Small intestine (tissue), 7 donors: ENCODE measurements at regions not wholly inside any gene's neighbourhood (a gene's known extent, or its start where the extent isn't known, plus 50 kb on each side); places are given as distances from the start of the nearest gene placed in this dataset.
"Not testable (repeated sequence)": the region's sequence is repeated elsewhere in the genome, so short reads cannot be mapped to it uniquely, and the experiment has no call there.

Source experiments
- DNase-seq, 2 donors: peaks; one replicate each; pipeline versions ENCODE4 v3.0.0 to v3.0.0-alpha.2; 2013
- FAIRE-seq: peaks from 2 replicates; lab custom pipeline; 2012; peaks lifted over from hg19 to GRCh38; lab: Jason Lieb, UNC
- H3K27ac ChIP-seq, 3 donors: one replicate each; pipeline ENCODE4 v1.5.1; 2013; ENCODE audit warnings: low read length in 2 of 3, mild to moderate bottlenecking in 2 of 3, control low read depth in 1 of 3, inconsistent platforms in 1 of 3, low read depth in 1 of 3, moderate library complexity in 1 of 3
- H3K27me3 ChIP-seq, 3 donors: one replicate each; pipeline ENCODE4 v1.6.1; 2013; ENCODE audit warnings: low read length in 3 of 3, inconsistent platforms in 1 of 3; ENCODE audit not compliant: control insufficient read depth in 3 of 3, insufficient read depth in 3 of 3
- H3K36me3 ChIP-seq, 3 donors: one replicate each; pipeline ENCODE4 v1.6.1; 2013; ENCODE audit warnings: low read length in 3 of 3, inconsistent platforms in 1 of 3, low read depth in 1 of 3, mild to moderate bottlenecking in 1 of 3, moderate library complexity in 1 of 3; ENCODE audit not compliant: control insufficient read depth in 3 of 3, insufficient read depth in 2 of 3
- H3K4me1 ChIP-seq, 3 donors: one replicate each; pipeline ENCODE4 v1.6.1; 2013; ENCODE audit warnings: low read length in 2 of 3, inconsistent platforms in 1 of 3, low read depth in 1 of 3, mild to moderate bottlenecking in 1 of 3, moderate library complexity in 1 of 3; ENCODE audit not compliant: control insufficient read depth in 3 of 3, insufficient read depth in 2 of 3
- H3K4me3 ChIP-seq, 3 donors: one replicate each; pipeline ENCODE4 v1.5.1; 2013; ENCODE audit warnings: low read length in 3 of 3, control low read depth in 1 of 3, inconsistent platforms in 1 of 3, low read depth in 1 of 3, mild to moderate bottlenecking in 1 of 3, moderate library complexity in 1 of 3
- H3K9me3 ChIP-seq, 2 donors: one replicate each; pipeline ENCODE4 v1.6.1; 2013; ENCODE audit warnings: low read depth in 1 of 2, low read length in 1 of 2; ENCODE audit not compliant: control insufficient read depth in 2 of 2, insufficient read depth in 1 of 2
- WGBS, 3 donors: extraction: QIAGEN DNeasy Blood & Tissue Kit; methylation state at CpG; one replicate each; pipeline ENCODE4 v1.1.7; 2013; 5-methylcytosine and 5-hydroxymethylcytosine counted together
- donor health status: healthy with polysubstance abuse.
- donor health status: control.
- donor health status: control.
- donor health status: Bipolar disorder and iron deficiency.
- donor health status: healthy.

GRCh38 chr5:62812621-62813255 lies 234.1 kb downstream of the LRRC70 start:
- DNase-seq (no peak), FAIRE-seq (no peak)
- no peaks in the 10 kb centered on the region for H3K9me3 ChIP-seq
- no peaks in the 10 kb centered on the region for H3K36me3 ChIP-seq
- WGBS, 3 donors, result 53 to 58% (median 54%) methylated on average over 6 of the region's 6 CpGs
- H3K4me3 ChIP-seq, result no peak overlapping the region
- H3K27me3 ChIP-seq, result no peaks in the 10 kb centered on the region
- no peaks in the 10 kb centered on the region for H3K4me1 ChIP-seq
- no peak overlapping the region for H3K27ac ChIP-seq

- not testable (repeated sequence) for H3K9me3 ChIP-seq, H3K27me3 ChIP-seq, FAIRE-seq, H3K4me1 ChIP-seq, H3K4me3 ChIP-seq, H3K27ac ChIP-seq, DNase-seq, H3K36me3 ChIP-seq
- 74 to 97% (median 83%) methylated on average over 3 to 12 of the region's 13 CpGs for WGBS, 3 donors
These were observed 226.2 kb downstream of the LRRC70 start for GRCh38 chr5:62804819-62805218.

GRCh38 chr5:62795926-62796325 lies 217.3 kb downstream of the LRRC70 start:
- FAIRE-seq, result no peak
- H3K27me3 ChIP-seq, result no peaks in the 10 kb centered on the region
- H3K36me3 ChIP-seq, result no peaks in the 10 kb centered on the region
- no peak overlapping the region for H3K27ac ChIP-seq
- peaks cover 0 to 8% of the 10 kb centered on the region in 2 donors for H3K9me3 ChIP-seq
- no peak overlapping the region for H3K4me3 ChIP-seq
- DNase-seq, result no peak
- no peaks in the 10 kb centered on the region for H3K4me1 ChIP-seq

- H3K9me3 ChIP-seq, result peaks cover 0 to 8% of the 10 kb centered on the region in 2 donors
- no peak overlapping the region for H3K27ac ChIP-seq
- no peaks in the 10 kb centered on the region for H3K36me3 ChIP-seq
- DNase-seq (no peak), FAIRE-seq (no peak)
- H3K4me1 ChIP-seq, result no peaks in the 10 kb centered on the region
- H3K27me3 ChIP-seq, result no peaks in the 10 kb centered on the region
- H3K4me3 ChIP-seq, result no peak overlapping the region
- 69 to 82% (median 77%) methylated on average over 4 of the region's 4 CpGs for WGBS, 3 donors
These were observed 215.8 kb downstream of the LRRC70 start for GRCh38 chr5:62794456-62794855.

GRCh38 chr5:62791059-62791458 lies 212.4 kb downstream of the LRRC70 start:
- Histone ChIP-seq H3K9me3 (peaks cover 0 to 6% of the 10 kb centered on the region in 2 donors), H3K36me3 (no peaks in the 10 kb centered on the region), H3K4me1 (no peaks in the 10 kb centered on the region), H3K4me3 (no peak overlapping the region), H3K27ac (no peak overlapping the region), H3K27me3 (no peaks in the 10 kb centered on the region)
- DNase-seq (no peak), FAIRE-seq (no peak)
- WGBS, 3 donors, result 62 to 66% (median 63%) methylated on average over 2 of the region's 2 CpGs

- H3K4me1 ChIP-seq, result no peaks in the 10 kb centered on the region
- WGBS, 3 donors, result 17 to 35% (median 21%) methylated on average over 1 of the region's 1 CpG
- no peak for FAIRE-seq
- H3K4me3 ChIP-seq, result no peak overlapping the region
- no peak for DNase-seq
- H3K27ac ChIP-seq, result no peak overlapping the region
- no peaks in the 10 kb centered on the region for H3K36me3 ChIP-seq
- H3K27me3 ChIP-seq, result no peaks in the 10 kb centered on the region
- no peaks in the 10 kb centered on the region for H3K9me3 ChIP-seq
These were observed 211.7 kb downstream of the LRRC70 start for GRCh38 chr5:62790348-62790747.

- H3K9me3 ChIP-seq, result no peaks in the 10 kb centered on the region
- no peak overlapping the region for H3K27ac ChIP-seq
- H3K27me3 ChIP-seq, result no peaks in the 10 kb centered on the region
- DNase-seq, result no peak
- 31 to 63% (median 61%) methylated on average over 1 of the region's 1 CpG for WGBS, 3 donors
- no peak overlapping the region for H3K4me3 ChIP-seq
- FAIRE-seq, result no peak
- H3K36me3 ChIP-seq, result no peaks in the 10 kb centered on the region
- no peaks in the 10 kb centered on the region for H3K4me1 ChIP-seq
These were observed 207.5 kb downstream of the LRRC70 start for GRCh38 chr5:62786099-62786498.

- FAIRE-seq (no peak), DNase-seq (no peak)
- no peaks in the 10 kb centered on the region for H3K36me3 ChIP-seq
- H3K9me3 ChIP-seq, result no peaks in the 10 kb centered on the region
- no peaks in the 10 kb centered on the region for H3K4me1 ChIP-seq
- no peak overlapping the region for H3K27ac ChIP-seq
- H3K4me3 ChIP-seq, result no peak overlapping the region
- WGBS, 3 donors, result 88 to 91% (median 91%) methylated on average over 6 of the region's 6 CpGs
- no peaks in the 10 kb centered on the region for H3K27me3 ChIP-seq
These were observed 207.0 kb downstream of the LRRC70 start for GRCh38 chr5:62785588-62785987.
